ENCODE measurements at regions not wholly inside any gene's neighbourhood (a gene's known extent, or its start where the extent isn't known, plus 50 kb on each side); places are given as distances from the start of the nearest gene placed in this dataset.

GRCh38 chr10:9450801-9451200 is 1396.3 kb downstream of the GATA3 start:
- TF ChIP-seq GATA2 (IDR thresholded peaks at IDR 0.05; ENCODE audit: low read depth, low read length) (no peak), GATA3 (IDR thresholded peaks at IDR 0.05; ENCODE audit: low read depth, low read length) (no peak)

Data from SH-SY5Y (cell line).